ENCODE measurements at regions not wholly inside any gene's neighbourhood (a gene's known extent, or its start where the extent isn't known, plus 50 kb on each side); places are given as distances from the start of the nearest gene placed in this dataset.

DNA sequence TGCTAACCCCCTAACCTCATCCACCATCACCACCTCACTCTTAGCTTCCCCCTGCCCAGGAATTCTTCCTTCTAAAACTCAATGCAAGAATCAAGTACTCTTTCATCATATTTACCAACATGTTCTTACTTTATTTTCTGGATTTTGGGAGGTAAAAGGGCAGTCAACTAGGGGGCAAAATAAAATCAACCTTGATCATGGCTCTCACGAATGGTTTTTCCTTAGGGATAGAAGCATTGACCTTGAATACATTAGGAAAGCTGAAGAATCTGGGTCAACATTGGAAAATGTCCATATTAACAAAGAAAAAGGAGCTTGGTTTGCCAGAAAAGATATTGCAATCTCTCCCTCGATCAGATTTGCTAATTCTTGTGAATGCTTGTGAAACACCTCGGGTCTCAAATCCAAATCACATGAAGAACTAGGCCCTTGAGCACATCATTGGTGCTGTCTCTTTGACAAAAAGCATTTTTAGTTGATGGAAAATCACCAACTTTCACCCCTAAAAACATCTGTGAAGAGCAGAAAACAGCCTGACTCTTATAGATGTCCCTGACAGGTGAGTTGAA lies 58.9 kb downstream of the ZC3H11B start:
- Histone ChIP-seq H3K27me3 (ENCODE audit: control insufficient read depth, extremely low read depth, insufficient read depth, low read length) (no peaks in the 10 kb centered on the region), H3K27ac (ENCODE audit: control insufficient read depth, insufficient read depth, low read length) (no peak overlapping the region), H3K9me1 (ENCODE audit: control insufficient read depth, extremely low read depth, insufficient read depth, low read length) (no peaks in the 10 kb centered on the region), H3K4me1 (ENCODE audit: control insufficient read depth, extremely low read depth, insufficient read depth, low read length) (no peaks in the 10 kb centered on the region), H3K4me3 (ENCODE audit: control insufficient read depth in 2 of 3, extremely low read depth in 1 of 3, insufficient read depth in 2 of 3, low read depth in 1 of 3, low read length in 3 of 3) (no peak overlapping the region), H3K4me2 (ENCODE audit: control insufficient read depth, extremely low read depth, insufficient read depth, low read depth, low read length) (no peak overlapping the region), H3K36me3 (ENCODE audit: control insufficient read depth in 2 of 2, extremely low read depth in 1 of 2, insufficient read depth in 2 of 2, low read length in 2 of 2) (no peaks in the 10 kb centered on the region), H3K9me3 (ENCODE audit: control insufficient read depth, low read depth, low read length) (no peaks in the 10 kb centered on the region), H4K20me1 (ENCODE audit: control insufficient read depth, extremely low read depth, insufficient read depth, low read length) (no peaks in the 10 kb centered on the region), H3K9ac (ENCODE audit: control insufficient read depth, extremely low read depth, insufficient read depth, low read length) (no peak overlapping the region), H3K79me2 (ENCODE audit: control insufficient read depth, insufficient read depth, low read length) (no peaks in the 10 kb centered on the region), H2AFZ (ENCODE audit: control insufficient read depth, low read length) (no peak overlapping the region)
- FAIRE-seq = no peak
- dilution Hi-C loops (cut with MboI; ENCODE audit: extremely low pct_ligation_motif_present, low sequenced_read_pairs) = no loop called here
- DNase-seq (ENCODE audit: low read depth, low spot score) = no peak
- TF ChIP-seq EZH2 (IDR thresholded peaks at IDR 0.05; ENCODE audit: low read length) = no peak
- TF ChIP-seq, protein P1, sequence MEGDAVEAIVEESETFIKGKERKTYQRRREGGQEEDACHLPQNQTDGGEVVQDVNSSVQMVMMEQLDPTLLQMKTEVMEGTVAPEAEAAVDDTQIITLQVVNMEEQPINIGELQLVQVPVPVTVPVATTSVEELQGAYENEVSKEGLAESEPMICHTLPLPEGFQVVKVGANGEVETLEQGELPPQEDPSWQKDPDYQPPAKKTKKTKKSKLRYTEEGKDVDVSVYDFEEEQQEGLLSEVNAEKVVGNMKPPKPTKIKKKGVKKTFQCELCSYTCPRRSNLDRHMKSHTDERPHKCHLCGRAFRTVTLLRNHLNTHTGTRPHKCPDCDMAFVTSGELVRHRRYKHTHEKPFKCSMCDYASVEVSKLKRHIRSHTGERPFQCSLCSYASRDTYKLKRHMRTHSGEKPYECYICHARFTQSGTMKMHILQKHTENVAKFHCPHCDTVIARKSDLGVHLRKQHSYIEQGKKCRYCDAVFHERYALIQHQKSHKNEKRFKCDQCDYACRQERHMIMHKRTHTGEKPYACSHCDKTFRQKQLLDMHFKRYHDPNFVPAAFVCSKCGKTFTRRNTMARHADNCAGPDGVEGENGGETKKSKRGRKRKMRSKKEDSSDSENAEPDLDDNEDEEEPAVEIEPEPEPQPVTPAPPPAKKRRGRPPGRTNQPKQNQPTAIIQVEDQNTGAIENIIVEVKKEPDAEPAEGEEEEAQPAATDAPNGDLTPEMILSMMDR (optimal IDR thresholded peaks at IDR 0.05 in 1 of 3, IDR thresholded peaks at IDR 0.05 in 1 of 3, conservative IDR thresholded peaks at IDR 0.05 in 1 of 3; ENCODE audit: extremely low read depth in 1 of 3, insufficient read depth in 2 of 3, low read length in 3 of 3) = no peak

DNA sequence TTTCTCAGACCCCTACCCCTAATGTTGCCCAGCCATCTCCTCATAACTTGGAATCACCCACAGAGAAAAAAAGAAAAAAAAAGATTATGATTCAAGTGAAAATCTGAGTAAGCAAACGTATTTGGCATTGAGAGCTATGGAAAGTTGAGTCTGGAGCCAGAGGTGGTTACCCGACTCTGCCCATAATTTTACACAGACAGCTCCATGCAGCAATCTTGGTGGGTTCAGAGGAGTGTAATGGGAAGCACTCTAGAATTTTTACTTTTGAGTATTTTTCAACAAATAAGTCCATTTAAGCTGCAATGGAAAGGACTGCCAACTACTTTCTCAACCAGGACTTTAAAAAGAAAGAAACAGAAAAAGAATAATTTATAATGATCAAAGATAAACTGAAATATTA lies 62.7 kb downstream of the ZC3H11B start:
- no peaks in the 10 kb centered on the region for H3K79me2 ChIP-seq (ENCODE audit: control insufficient read depth, insufficient read depth, low read length)
- TF ChIP-seq, protein P1 (optimal IDR thresholded peaks at IDR 0.05 in 1 of 3, IDR thresholded peaks at IDR 0.05 in 1 of 3, conservative IDR thresholded peaks at IDR 0.05 in 1 of 3; ENCODE audit: extremely low read depth in 1 of 3, insufficient read depth in 2 of 3, low read length in 3 of 3) = no peak
- TF ChIP-seq EZH2 (IDR thresholded peaks at IDR 0.05; ENCODE audit: low read length) = no peak
- H3K9ac ChIP-seq (ENCODE audit: control insufficient read depth, extremely low read depth, insufficient read depth, low read length) = no peak overlapping the region
- no peaks in the 10 kb centered on the region for H3K4me1 ChIP-seq (ENCODE audit: control insufficient read depth, extremely low read depth, insufficient read depth, low read length)
- H3K27ac ChIP-seq (ENCODE audit: control insufficient read depth, insufficient read depth, low read length) = no peak overlapping the region
- H4K20me1 ChIP-seq (ENCODE audit: control insufficient read depth, extremely low read depth, insufficient read depth, low read length) = no peaks in the 10 kb centered on the region
- no peak overlapping the region for H2AFZ ChIP-seq (ENCODE audit: control insufficient read depth, low read length)
- no peak overlapping the region for H3K4me2 ChIP-seq (ENCODE audit: control insufficient read depth, extremely low read depth, insufficient read depth, low read depth, low read length)
- H3K9me1 ChIP-seq (ENCODE audit: control insufficient read depth, extremely low read depth, insufficient read depth, low read length) = no peaks in the 10 kb centered on the region
- no peaks in the 10 kb centered on the region for H3K36me3 ChIP-seq (ENCODE audit: control insufficient read depth in 2 of 2, extremely low read depth in 1 of 2, insufficient read depth in 2 of 2, low read length in 2 of 2)
- H3K9me3 ChIP-seq (ENCODE audit: control insufficient read depth, low read depth, low read length) = no peaks in the 10 kb centered on the region
- DNase-seq (ENCODE audit: low read depth, low spot score) (no peak), FAIRE-seq (no peak)
- no peak overlapping the region for H3K4me3 ChIP-seq (ENCODE audit: control insufficient read depth in 2 of 3, extremely low read depth in 1 of 3, insufficient read depth in 2 of 3, low read depth in 1 of 3, low read length in 3 of 3)
- no peaks in the 10 kb centered on the region for H3K27me3 ChIP-seq (ENCODE audit: control insufficient read depth, extremely low read depth, insufficient read depth, low read length)
- dilution Hi-C loops (cut with MboI; ENCODE audit: extremely low pct_ligation_motif_present, low sequenced_read_pairs) = no loop called here
